Psoas muscle (tissue), 7 donors: ENCODE measurements at regions not wholly inside any gene's neighbourhood (a gene's known extent, or its start where the extent isn't known, plus 50 kb on each side); places are given as distances from the start of the nearest gene placed in this dataset.

Experiments used
- ATAC-seq, 4 donors: fragments of 200-7000 bp; cut with Tn5 transposase; one replicate each; pipeline ENCODE4 v1.9.1; 2020; ENCODE audit warnings: moderate library complexity in 3 of 4, mild to moderate bottlenecking in 2 of 4
- DNase-seq, 2 donors: peaks; one replicate each; pipeline ENCODE4 v3.0.0-alpha.2; 2020
- H3K27ac ChIP-seq: fragments of 200-600 bp; one replicate; pipeline ENCODE4 v1.8.0; 2022
- H3K27me3 ChIP-seq, 3 donors: fragments of 200-600 bp in 1 of 3; one replicate each; pipeline versions ENCODE4 v1.6.1 to v1.8.0; 2013 to 2022; ENCODE audit warnings: low read length in 2 of 3, mild to moderate bottlenecking in 2 of 3, moderate library complexity in 1 of 3; ENCODE audit not compliant: insufficient read depth in 3 of 3
- H3K36me3 ChIP-seq, 2 donors: fragments of 200-600 bp in 1 of 2; one replicate each; pipeline versions ENCODE4 v1.6.1 to v1.8.0; 2013 to 2022; ENCODE audit warnings: low read depth in 1 of 2, mild to moderate bottlenecking in 1 of 2, moderate library complexity in 1 of 2; ENCODE audit not compliant: insufficient read depth in 1 of 2
- H3K4me1 ChIP-seq: fragments of 200-600 bp; one replicate; pipeline ENCODE4 v1.8.0; 2022
- H3K4me3 ChIP-seq: fragments of 200-600 bp; one replicate; pipeline ENCODE4 v1.8.0; 2022; ENCODE audit warnings: mild to moderate bottlenecking
- H3K9me3 ChIP-seq: fragments of 200-600 bp; one replicate; pipeline ENCODE4 v1.8.0; 2022
- CTCF ChIP-seq: fragments of 200-600 bp; IDR thresholded peaks from one replicate; pipeline ENCODE4 v1.8.0; 2022; ENCODE audit warnings: antibody characterized with exemption
- WGBS, 3 donors: extraction: QIAGEN DNeasy Blood & Tissue Kit; methylation state at CpG; one replicate each; pipeline versions ENCODE4 v1.1.6 to v1.1.7; 2013; 5-methylcytosine and 5-hydroxymethylcytosine counted together
- intact Hi-C, 2 donors: fragments of 100-400 bp; cut with DNase I; formaldehyde crosslinking; loops; one replicate each; pipeline versions ENCODE4 v1.11.0 to v1.14.2; 2022
- donor health status: healthy with polysubstance abuse.
- donor health status: DM: no; HTN: no; CAD: no; lungs with moderate emphysema.
- donor health status: Bipolar disorder and iron deficiency.
- donor health status: healthy.
- donor health status: DM: yes; HTN: yes; CAD: no.
- donor health status: DM: no; HTN: no; CAD: no.
- donor health status: DM: yes; HTN: yes; CAD: no.

DNA sequence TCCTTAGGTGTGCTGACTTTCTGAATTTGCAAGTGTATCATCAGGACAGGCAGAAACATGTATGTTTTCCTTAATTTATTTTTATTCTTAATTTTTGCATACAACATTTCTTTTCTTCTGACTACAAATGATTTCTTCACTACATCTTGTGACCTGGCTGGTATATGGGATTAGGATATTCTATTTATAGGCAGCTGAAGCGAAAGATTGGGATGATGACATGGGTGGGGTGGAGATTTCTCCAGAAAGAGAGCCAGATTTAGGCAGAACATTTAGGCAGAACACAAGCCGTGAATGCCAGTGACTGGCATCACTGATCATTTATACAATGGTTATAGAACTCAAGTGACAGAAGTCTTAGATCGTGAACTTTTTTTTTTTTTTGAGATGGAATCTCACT, 256.7 kb downstream of the KLF6 start:
- no peak for ATAC-seq
- Histone ChIP-seq H3K27me3 (no peaks in the 10 kb centered on the region), H3K4me1 (peaks cover 17% of the 10 kb centered on the region), H3K9me3 (no peaks in the 10 kb centered on the region), H3K27ac (no peak overlapping the region), H3K36me3 (no peaks in the 10 kb centered on the region), H3K4me3 (no peak overlapping the region)
- intact Hi-C loops, result loop anchor here in 1 of 2 donors (5.0 kb wide), 1 partner anchor 61 kb away; no protein-coding TSS in a partner anchor
- 45 to 61% (median 48%) methylated on average over 3 of the region's 3 CpGs for WGBS, 3 donors
- DNase-seq, result no peak
- no peak for TF ChIP-seq CTCF

DNA sequence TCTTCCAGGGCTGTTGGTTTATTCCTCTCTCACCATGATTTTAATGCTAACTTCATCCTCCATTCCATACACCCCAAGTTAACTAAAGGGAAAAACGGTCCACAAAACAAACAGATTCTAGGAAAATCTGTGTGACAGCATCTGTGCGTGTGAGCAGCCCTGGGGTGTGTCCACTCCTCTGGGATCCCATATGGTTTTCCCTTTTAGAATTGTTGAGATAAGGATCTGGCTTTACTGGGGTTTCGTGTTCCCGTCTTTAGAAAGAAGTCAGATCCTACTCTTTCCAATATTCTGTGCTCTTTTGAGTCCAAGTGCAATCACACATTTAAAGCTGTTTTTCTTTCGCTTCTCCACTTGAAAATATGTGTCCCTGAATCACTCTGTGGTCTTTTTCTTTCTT, 257.1 kb downstream of the KLF6 start:
- intact Hi-C loops, result loop anchor here in 1 of 2 donors (5.0 kb wide), 1 partner anchor 61 kb away; no protein-coding TSS in a partner anchor
- H3K4me1 ChIP-seq, result peaks cover 17% of the 10 kb centered on the region
- no peaks in the 10 kb centered on the region for H3K36me3 ChIP-seq
- ATAC-seq (no peak), DNase-seq (no peak)
- no peak overlapping the region for H3K4me3 ChIP-seq
- no peaks in the 10 kb centered on the region for H3K9me3 ChIP-seq
- 61 to 70% (median 61%) methylated on average over 5 of the region's 5 CpGs for WGBS, 3 donors
- H3K27me3 ChIP-seq, result no peaks in the 10 kb centered on the region
- H3K27ac ChIP-seq, result no peak overlapping the region
- no peak for TF ChIP-seq CTCF

- no peaks in the 10 kb centered on the region for H3K9me3 ChIP-seq
- intact Hi-C loops, result loop anchor here in 1 of 2 donors (5.0 kb wide), 1 partner anchor 60 kb away; no protein-coding TSS in a partner anchor
- no peaks in the 10 kb centered on the region for H3K27me3 ChIP-seq
- peak in 3 of 4 donors; percentile 28 to 64 (median 37) for ATAC-seq
- H3K27ac ChIP-seq, result peak overlapping the region; percentile 61
- no peak overlapping the region for H3K4me3 ChIP-seq
- no peak for DNase-seq
- TF ChIP-seq CTCF, result no peak
- H3K36me3 ChIP-seq, result no peaks in the 10 kb centered on the region
- 47 to 60% (median 58%) methylated on average over 6 of the region's 6 CpGs for WGBS, 3 donors
- H3K4me1 ChIP-seq, result peaks cover 17% of the 10 kb centered on the region
These were observed 258.1 kb downstream of the KLF6 start for GRCh38 chr10:3526727-3527501.

DNA sequence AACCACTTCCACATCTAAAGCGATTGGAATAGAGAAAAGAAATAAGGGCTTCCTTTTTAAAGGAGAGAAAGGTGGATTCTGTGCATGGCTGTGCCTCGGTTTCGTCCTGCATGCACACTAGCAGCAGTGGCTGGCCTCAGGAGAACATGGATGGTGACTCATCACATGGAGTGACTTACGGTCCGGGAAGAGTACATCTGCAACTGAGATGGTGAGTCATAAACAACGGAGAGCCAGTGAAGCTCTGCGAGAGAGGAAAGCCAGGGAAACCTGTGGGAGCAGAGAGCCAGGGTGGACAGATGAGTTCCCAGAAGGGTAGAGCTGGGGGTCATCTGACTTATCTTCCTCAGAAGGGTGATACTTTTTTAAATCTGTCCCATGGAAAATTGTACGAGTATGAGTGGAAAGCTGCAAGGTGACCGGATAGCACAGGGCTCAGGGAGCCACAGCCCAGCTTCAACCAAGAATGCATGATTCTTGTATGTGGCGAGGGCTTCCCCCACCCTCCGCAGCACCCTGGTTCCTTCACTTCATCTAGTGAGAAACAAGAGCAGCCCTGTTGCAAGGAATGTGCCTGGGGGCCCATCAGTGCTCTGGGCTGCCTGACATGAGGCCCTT, 259.1 kb downstream of the KLF6 start:
- intact Hi-C loops, result loop anchor here in 1 of 2 donors (5.0 kb wide), 1 partner anchor 59 kb away; no protein-coding TSS in a partner anchor
- DNase-seq, result peak; percentile 44 to 62
- no peak overlapping the region for H3K4me3 ChIP-seq
- peaks cover 17% of the 10 kb centered on the region for H3K4me1 ChIP-seq
- no peaks in the 10 kb centered on the region for H3K27me3 ChIP-seq
- no peak for TF ChIP-seq CTCF
- H3K27ac ChIP-seq, result peak overlapping the region; percentile 59
- ATAC-seq, result peak; percentile 90 to 96 (median 95)
- no peaks in the 10 kb centered on the region for H3K36me3 ChIP-seq
- no peaks in the 10 kb centered on the region for H3K9me3 ChIP-seq
- WGBS, 3 donors, result 57 to 71% (median 61%) methylated on average over 11 of the region's 11 CpGs
